T-helper 17 cell (primary cell): ENCODE measurements at regions not wholly inside any gene's neighbourhood (a gene's known extent, or its start where the extent isn't known, plus 50 kb on each side); places are given as distances from the start of the nearest gene placed in this dataset.

Experiments
- ATAC-seq: fragments of 150-1000 bp; cut with Tn5 transposase; 2 replicates; pipeline ENCODE4 v1.10.0; 2021; ENCODE audit warnings: mild to moderate bottlenecking, moderate library complexity
- DNase-seq, 3 donors: peaks; one replicate each; pipeline versions ENCODE4 v3.0.0 to v3.0.0-alpha.2; 2020 to 2021
- H3K9me3 ChIP-seq: one replicate; pipeline ENCODE4 v1.7.0; 2013; ENCODE audit warnings: low read length, mild to moderate bottlenecking; ENCODE audit not compliant: control insufficient read depth, poor library complexity, severe bottlenecking
- H3K27ac Mint-ChIP-seq: one replicate; pipeline ENCODE4 v1.8.0; 2022; ENCODE audit warnings: mild to moderate bottlenecking, moderate library complexity, mixed read lengths
- H3K27me3 Mint-ChIP-seq: one replicate; pipeline ENCODE4 v1.8.0; 2022; ENCODE audit warnings: mixed read lengths
- H3K36me3 Mint-ChIP-seq: one replicate; pipeline ENCODE4 v1.8.0; 2022; ENCODE audit warnings: low read depth, mixed read lengths
- H3K4me1 Mint-ChIP-seq: one replicate; pipeline ENCODE4 v1.8.0; 2022; ENCODE audit warnings: mild to moderate bottlenecking, mixed read lengths
- H3K4me3 Mint-ChIP-seq: one replicate; pipeline ENCODE4 v1.8.0; 2022; ENCODE audit warnings: mild to moderate bottlenecking, moderate library complexity, mixed read lengths

- Mint-ChIP-seq H3K27me3 (peaks cover 24% of the 10 kb centered on the region), H3K27ac (no peak overlapping the region), H3K4me3 (no peak overlapping the region), H3K36me3 (no peaks in the 10 kb centered on the region), H3K4me1 (no peaks in the 10 kb centered on the region)
- DNase-seq (no peak), ATAC-seq (no peak)
- H3K9me3 ChIP-seq = no peaks in the 10 kb centered on the region
Measured at GRCh38 chr10:35743851-35744250, 101.8 kb upstream of the FZD8 start.

- no peak overlapping the region for H3K4me3 Mint-ChIP-seq
- H3K36me3 Mint-ChIP-seq = no peaks in the 10 kb centered on the region
- no peak overlapping the region for H3K27ac Mint-ChIP-seq
- no peaks in the 10 kb centered on the region for H3K4me1 Mint-ChIP-seq
- peaks cover 24% of the 10 kb centered on the region for H3K27me3 Mint-ChIP-seq
- no peak for ATAC-seq
- H3K9me3 ChIP-seq = no peaks in the 10 kb centered on the region
- DNase-seq = no peak
Measured at GRCh38 chr10:35743351-35743750, 101.3 kb upstream of the FZD8 start.

GRCh38 chr10:35739998-35740397 lies 97.9 kb upstream of the FZD8 start:
- Mint-ChIP-seq H3K36me3 (no peaks in the 10 kb centered on the region), H3K4me1 (no peaks in the 10 kb centered on the region), H3K27me3 (peaks cover 10% of the 10 kb centered on the region), H3K4me3 (no peak overlapping the region), H3K27ac (no peak overlapping the region)
- ATAC-seq (no peak), DNase-seq (no peak)
- H3K9me3 ChIP-seq = no peaks in the 10 kb centered on the region

- Mint-ChIP-seq H3K27me3 (no peaks in the 10 kb centered on the region), H3K4me3 (no peak overlapping the region), H3K27ac (no peak overlapping the region), H3K4me1 (no peaks in the 10 kb centered on the region), H3K36me3 (no peaks in the 10 kb centered on the region)
- ATAC-seq (no peak), DNase-seq (no peak)
- no peaks in the 10 kb centered on the region for H3K9me3 ChIP-seq
Measured at GRCh38 chr10:35735412-35735811, 93.3 kb upstream of the FZD8 start.

- no peak for ATAC-seq
- Mint-ChIP-seq H3K36me3 (no peaks in the 10 kb centered on the region), H3K4me3 (no peak overlapping the region), H3K27me3 (no peaks in the 10 kb centered on the region), H3K4me1 (no peaks in the 10 kb centered on the region), H3K27ac (no peak overlapping the region)
- no peaks in the 10 kb centered on the region for H3K9me3 ChIP-seq
- DNase-seq = no peak
Measured at GRCh38 chr10:35731828-35732227, 89.7 kb upstream of the FZD8 start.

GRCh38 chr10:35728341-35728740 lies 86.2 kb upstream of the FZD8 start:
- H3K9me3 ChIP-seq = no peaks in the 10 kb centered on the region
- Mint-ChIP-seq H3K27me3 (peaks cover 14% of the 10 kb centered on the region), H3K4me3 (no peak overlapping the region), H3K36me3 (no peaks in the 10 kb centered on the region), H3K27ac (no peak overlapping the region), H3K4me1 (no peaks in the 10 kb centered on the region)
- no peak for ATAC-seq
- no peak for DNase-seq

- H3K4me3 Mint-ChIP-seq = no peak overlapping the region
- H3K36me3 Mint-ChIP-seq = no peaks in the 10 kb centered on the region
- ATAC-seq = no peak
- H3K4me1 Mint-ChIP-seq = no peaks in the 10 kb centered on the region
- H3K27me3 Mint-ChIP-seq = peaks cover 14% of the 10 kb centered on the region
- H3K9me3 ChIP-seq = no peaks in the 10 kb centered on the region
- DNase-seq = no peak
- H3K27ac Mint-ChIP-seq = no peak overlapping the region
Measured at GRCh38 chr10:35726846-35727245, 84.8 kb upstream of the FZD8 start.

GRCh38 chr10:35723992-35724391 lies 81.9 kb upstream of the FZD8 start:
- no peaks in the 10 kb centered on the region for H3K9me3 ChIP-seq
- H3K36me3 Mint-ChIP-seq = no peaks in the 10 kb centered on the region
- H3K4me1 Mint-ChIP-seq = no peaks in the 10 kb centered on the region
- H3K27me3 Mint-ChIP-seq = peaks cover 14% of the 10 kb centered on the region
- no peak for DNase-seq
- H3K4me3 Mint-ChIP-seq = no peak overlapping the region
- ATAC-seq = no peak
- no peak overlapping the region for H3K27ac Mint-ChIP-seq

GRCh38 chr10:35723059-35723458 lies 81.0 kb upstream of the FZD8 start:
- no peak overlapping the region for H3K27ac Mint-ChIP-seq
- no peaks in the 10 kb centered on the region for H3K9me3 ChIP-seq
- no peak for ATAC-seq
- no peaks in the 10 kb centered on the region for H3K36me3 Mint-ChIP-seq
- no peak for DNase-seq
- H3K4me3 Mint-ChIP-seq = no peak overlapping the region
- no peaks in the 10 kb centered on the region for H3K4me1 Mint-ChIP-seq
- H3K27me3 Mint-ChIP-seq = peaks cover 14% of the 10 kb centered on the region

GRCh38 chr10:35722636-35723035 lies 80.5 kb upstream of the FZD8 start:
- H3K4me1 Mint-ChIP-seq = no peaks in the 10 kb centered on the region
- no peaks in the 10 kb centered on the region for H3K36me3 Mint-ChIP-seq
- H3K9me3 ChIP-seq = no peaks in the 10 kb centered on the region
- no peak overlapping the region for H3K4me3 Mint-ChIP-seq
- H3K27me3 Mint-ChIP-seq = peaks cover 14% of the 10 kb centered on the region
- H3K27ac Mint-ChIP-seq = no peak overlapping the region
- ATAC-seq (no peak), DNase-seq (no peak)

- peaks cover 14% of the 10 kb centered on the region for H3K27me3 Mint-ChIP-seq
- ATAC-seq = no peak
- no peak overlapping the region for H3K27ac Mint-ChIP-seq
- no peak overlapping the region for H3K4me3 Mint-ChIP-seq
- H3K36me3 Mint-ChIP-seq = no peaks in the 10 kb centered on the region
- H3K9me3 ChIP-seq = no peaks in the 10 kb centered on the region
- H3K4me1 Mint-ChIP-seq = no peaks in the 10 kb centered on the region
- DNase-seq = no peak
Measured at GRCh38 chr10:35722226-35722625, 80.1 kb upstream of the FZD8 start.

GRCh38 chr10:35720366-35720765 lies 78.3 kb upstream of the FZD8 start:
- Mint-ChIP-seq H3K36me3 (no peaks in the 10 kb centered on the region), H3K4me3 (no peak overlapping the region), H3K27me3 (peaks cover 14% of the 10 kb centered on the region), H3K27ac (no peak overlapping the region), H3K4me1 (no peaks in the 10 kb centered on the region)
- ATAC-seq (no peak), DNase-seq (no peak)
- H3K9me3 ChIP-seq = no peaks in the 10 kb centered on the region

GRCh38 chr10:35716776-35717175 lies 74.7 kb upstream of the FZD8 start:
- Mint-ChIP-seq H3K4me1 (no peaks in the 10 kb centered on the region), H3K4me3 (no peak overlapping the region), H3K36me3 (no peaks in the 10 kb centered on the region), H3K27ac (no peak overlapping the region), H3K27me3 (peaks cover 2% of the 10 kb centered on the region)
- ATAC-seq = no peak
- no peaks in the 10 kb centered on the region for H3K9me3 ChIP-seq
- DNase-seq = no peak

GRCh38 chr10:35712486-35712885 lies 70.4 kb upstream of the FZD8 start:
- ATAC-seq = no peak
- no peak for DNase-seq
- Mint-ChIP-seq H3K27ac (no peak overlapping the region), H3K36me3 (no peaks in the 10 kb centered on the region), H3K4me3 (no peak overlapping the region), H3K4me1 (no peaks in the 10 kb centered on the region), H3K27me3 (peaks cover 11% of the 10 kb centered on the region)
- H3K9me3 ChIP-seq = no peaks in the 10 kb centered on the region
